DMS79 (cell line): ENCODE measurements at regions not wholly inside any gene's neighbourhood (a gene's known extent, or its start where the extent isn't known, plus 50 kb on each side); places are given as distances from the start of the nearest gene placed in this dataset.

ENCODE experiments used
- DNase-seq: peaks from one replicate; lab custom pipeline; 2025; lab: John Stamatoyannopoulos, UW

- no peak for DNase-seq
Measured at GRCh38 chr7:97623333-97623732, 108.6 kb upstream of the TAC1 start.

- DNase-seq, result no peak
Measured at GRCh38 chr7:97630116-97630515, 101.8 kb upstream of the TAC1 start.

- no peak for DNase-seq
Measured at GRCh38 chr7:97635622-97636021, 96.3 kb upstream of the TAC1 start.

- DNase-seq, result no peak
Measured at GRCh38 chr7:97639036-97639435, 92.8 kb upstream of the TAC1 start.

- DNase-seq, result no peak
Measured at GRCh38 chr7:97659363-97660045, 72.4 kb upstream of the TAC1 start.

- DNase-seq, result no peak
Measured at GRCh38 chr7:97667359-97667758, 64.5 kb upstream of the TAC1 start.

- DNase-seq, result no peak
Measured at GRCh38 chr7:97671571-97671970, 60.3 kb upstream of the TAC1 start.

GRCh38 chr7:97680622-97681021 is 51.3 kb upstream of the TAC1 start:
- no peak for DNase-seq
